Activated CD4-positive, CD25-positive, alpha-beta regulatory T cell treated with anti-CD3 and anti-CD28 coated beads, Interleukin-2, amount 50 U/mL, for 16 hours (primary cell): ENCODE measurements at regions not wholly inside any gene's neighbourhood (a gene's known extent, or its start where the extent isn't known, plus 50 kb on each side); places are given as distances from the start of the nearest gene placed in this dataset.

Source experiments
- DNase-seq: peaks from one replicate; pipeline ENCODE4 v3.0.0-alpha.2; 2020; ENCODE audit warnings: low read depth, low spot score

DNA sequence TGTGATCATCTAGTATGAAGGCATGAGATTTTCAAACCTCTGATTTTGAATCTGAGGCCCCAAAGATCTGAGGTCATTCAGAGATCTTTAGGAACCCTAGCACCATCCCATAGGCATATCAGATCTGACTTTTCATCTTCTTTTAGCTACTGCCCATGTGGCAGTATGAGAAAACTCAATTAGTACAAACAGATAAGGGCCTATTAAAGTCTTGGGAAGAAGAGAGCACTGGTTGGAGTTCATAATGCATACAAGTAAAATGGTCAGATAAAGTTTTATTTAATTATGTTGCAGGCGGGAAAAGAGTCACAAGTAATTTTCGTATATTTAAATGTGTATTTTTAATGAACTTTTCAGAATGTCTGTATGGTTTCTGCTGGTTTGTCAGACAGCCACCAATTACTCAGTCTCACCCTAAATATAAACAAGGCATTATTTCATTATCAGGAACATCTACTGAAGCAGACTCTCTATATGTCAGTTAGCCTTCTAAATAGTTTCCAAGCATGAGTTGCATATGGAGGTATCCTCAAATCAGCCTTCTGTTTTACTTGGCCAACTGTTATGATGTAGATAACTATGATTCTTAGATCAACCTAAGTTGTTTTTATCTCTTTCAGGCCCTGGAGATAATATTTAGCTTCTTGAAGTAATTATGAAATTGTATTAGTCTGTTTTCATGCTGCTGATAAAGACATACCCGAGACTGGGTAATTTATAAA lies 340.3 kb upstream of the TBC1D5 start:
- DNase-seq = no peak

DNA sequence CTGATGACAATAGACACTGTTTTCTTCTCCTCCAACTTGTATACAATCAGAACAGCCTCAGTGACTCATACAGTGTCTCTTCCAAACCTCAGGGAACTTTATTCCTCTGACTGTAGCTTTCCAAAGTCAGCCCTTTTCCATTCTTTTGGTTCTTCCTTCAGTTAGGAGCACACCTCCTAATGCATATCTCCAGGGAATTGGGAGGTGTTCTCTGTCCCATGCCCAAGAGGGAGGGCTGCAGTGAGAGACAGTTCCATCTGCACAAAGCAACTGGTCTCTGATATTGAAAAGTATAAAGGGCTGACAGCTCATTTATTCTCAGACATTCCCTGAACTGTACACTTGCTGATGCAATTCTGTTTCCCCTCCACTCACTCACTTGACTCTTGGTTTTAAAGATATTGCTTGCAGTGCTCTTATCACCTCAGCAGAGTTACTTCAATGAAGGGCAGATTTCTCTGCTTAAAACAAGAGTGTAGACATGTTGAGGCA lies 337.8 kb upstream of the TBC1D5 start:
- DNase-seq = no peak

GRCh38 chr3:18079739-18080138 lies 337.3 kb upstream of the TBC1D5 start:
- DNase-seq = no peak

- DNase-seq = no peak
These were observed 336.6 kb upstream of the TBC1D5 start for GRCh38 chr3:18079062-18079461.

GRCh38 chr3:18077128-18077840 lies 334.9 kb upstream of the TBC1D5 start:
- no peak for DNase-seq

DNA sequence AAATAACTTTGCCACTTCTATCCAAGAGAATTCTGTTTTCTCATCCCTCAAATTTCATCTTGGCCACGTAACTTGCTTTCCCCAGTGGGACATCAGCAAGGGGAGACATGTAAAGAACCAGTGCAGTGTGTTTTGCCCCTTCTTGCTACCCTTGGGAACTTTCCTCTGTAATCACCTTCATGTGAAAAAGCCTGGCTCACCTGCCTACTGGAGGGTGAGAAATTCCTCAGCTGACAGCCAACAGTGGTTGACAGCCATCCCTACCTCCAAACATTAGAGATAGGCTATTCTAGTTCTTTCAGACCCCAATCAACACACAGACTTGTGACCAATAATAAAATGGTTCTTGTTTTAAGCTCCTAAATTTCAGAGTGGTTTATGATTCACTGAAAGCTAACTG lies 333.9 kb upstream of the TBC1D5 start:
- no peak for DNase-seq

- DNase-seq = no peak
These were observed 333.4 kb upstream of the TBC1D5 start for GRCh38 chr3:18075799-18076198.

DNA sequence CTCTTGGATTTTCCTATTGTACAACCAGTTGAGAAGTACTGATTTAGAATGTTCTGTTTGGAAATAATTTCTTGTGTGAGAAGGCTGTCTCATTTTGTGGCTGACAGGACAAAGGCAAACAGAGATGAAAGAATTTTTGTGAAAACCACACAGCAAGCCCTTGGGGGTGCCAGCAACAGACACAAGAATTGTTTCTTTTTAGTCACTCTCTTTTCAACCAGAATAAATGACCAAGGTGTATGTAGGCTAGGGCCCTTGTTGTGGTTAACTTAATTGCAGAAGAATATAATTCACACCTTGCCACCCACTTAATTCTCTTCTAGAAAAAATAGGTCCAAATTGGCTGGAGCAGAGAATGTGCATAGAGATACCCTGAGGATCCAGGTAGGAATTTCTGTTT lies 329.4 kb upstream of the TBC1D5 start:
- DNase-seq = no peak

DNA sequence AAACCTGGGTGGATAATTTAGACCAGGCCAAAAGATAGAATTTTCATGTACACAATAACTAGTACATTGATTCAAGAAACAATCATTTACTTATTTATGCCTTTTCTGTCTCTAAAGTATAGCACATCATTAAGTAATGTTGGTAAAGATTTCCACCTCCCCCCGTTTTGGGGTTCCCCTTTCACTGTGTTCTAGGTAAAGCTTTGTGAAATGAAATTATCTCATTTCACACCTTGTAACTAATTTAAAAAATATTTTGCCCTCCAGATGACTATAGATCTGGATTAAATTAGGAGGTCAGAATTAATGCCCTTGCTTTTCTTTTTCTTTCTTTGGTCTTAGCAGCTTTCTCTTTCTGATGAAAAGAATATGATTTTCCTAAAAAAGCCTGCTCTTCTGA lies 328.5 kb upstream of the TBC1D5 start:
- no peak for DNase-seq

GRCh38 chr3:18070231-18070630 lies 327.8 kb upstream of the TBC1D5 start:
- no peak for DNase-seq

DNA sequence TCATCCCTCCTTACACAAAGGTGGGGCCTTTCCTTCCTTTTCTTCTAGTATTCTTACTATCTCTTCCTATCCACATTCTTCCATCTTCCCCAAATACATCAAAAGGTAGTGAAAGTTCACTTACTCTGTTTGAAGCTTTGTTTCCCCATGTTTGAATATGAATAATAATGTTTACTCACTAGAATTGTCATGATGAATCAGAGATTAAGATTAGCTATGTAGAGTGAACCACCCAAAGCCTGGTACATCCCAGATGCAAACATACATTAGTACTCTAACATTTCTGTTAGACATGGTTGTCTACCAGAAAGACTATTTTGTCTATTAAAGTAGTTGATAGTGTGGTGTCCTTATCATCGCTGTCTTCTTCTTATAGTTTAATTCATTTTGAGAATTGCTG lies 327.1 kb upstream of the TBC1D5 start:
- no peak for DNase-seq

GRCh38 chr3:18066899-18067582 lies 324.6 kb upstream of the TBC1D5 start:
- DNase-seq = no peak

DNA sequence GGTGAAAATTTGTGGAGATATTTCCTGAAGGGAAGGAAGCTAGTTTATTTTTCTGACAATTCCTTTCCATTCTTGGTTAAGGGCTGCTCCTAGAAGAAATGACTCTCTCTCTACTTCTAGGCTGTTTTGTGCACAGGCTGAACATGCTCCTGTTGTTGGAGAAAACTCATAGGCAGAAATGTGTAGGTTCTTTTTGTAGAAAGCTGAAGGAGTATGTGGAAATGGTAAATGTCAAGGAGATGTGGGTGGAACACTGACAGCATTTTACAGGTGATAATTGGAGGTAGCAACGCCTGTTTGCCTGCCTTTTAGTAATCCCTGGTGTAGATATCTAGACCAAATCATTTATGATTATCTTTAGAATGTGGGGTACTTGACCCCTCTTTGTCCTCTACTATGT lies 322.2 kb upstream of the TBC1D5 start:
- DNase-seq = no peak

- DNase-seq = no peak
These were observed 320.2 kb upstream of the TBC1D5 start for GRCh38 chr3:18062657-18063025.

DNA sequence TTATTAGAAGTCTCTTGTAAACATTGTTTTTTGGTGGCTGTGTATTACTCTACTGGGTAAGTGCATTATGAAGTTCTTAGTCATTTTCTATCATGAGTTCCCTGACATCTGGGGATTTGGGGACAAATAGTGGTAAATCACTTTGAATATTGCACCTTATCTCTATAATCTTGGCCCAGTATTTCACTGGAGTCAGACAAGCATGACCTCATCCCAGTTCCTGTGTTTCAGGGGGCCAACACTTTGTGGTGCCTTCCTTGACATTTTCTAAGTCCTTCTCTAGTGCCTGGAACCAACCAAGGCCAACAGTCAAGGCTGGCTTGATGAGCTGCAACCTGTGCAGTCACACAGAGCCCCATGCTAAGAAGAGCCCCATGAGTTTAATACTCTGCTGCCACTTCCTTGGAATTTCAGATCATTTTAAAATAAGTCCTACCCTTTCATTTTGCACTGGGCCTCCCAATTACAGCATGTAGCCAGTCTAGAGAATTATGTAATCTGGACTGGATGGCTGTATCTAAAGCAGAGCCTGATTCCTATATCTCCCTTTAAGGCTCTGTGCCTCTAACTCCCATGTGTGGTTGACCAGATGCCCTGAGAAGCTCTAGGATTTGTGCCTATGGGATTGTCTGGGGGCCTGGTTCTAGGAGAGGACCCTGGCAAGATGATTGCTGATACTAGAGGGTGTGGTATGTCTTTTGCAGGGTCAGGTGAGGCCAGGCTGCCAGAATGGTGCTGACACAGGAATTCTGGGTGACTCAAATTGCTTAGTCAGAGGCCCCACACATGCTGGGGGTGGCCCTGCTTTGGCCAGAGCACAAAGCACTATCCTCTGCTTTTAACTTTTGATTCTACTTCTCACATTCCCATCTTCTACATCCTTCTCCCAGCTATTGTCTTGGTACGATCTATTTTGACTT lies 319.6 kb upstream of the TBC1D5 start:
- DNase-seq = no peak

DNA sequence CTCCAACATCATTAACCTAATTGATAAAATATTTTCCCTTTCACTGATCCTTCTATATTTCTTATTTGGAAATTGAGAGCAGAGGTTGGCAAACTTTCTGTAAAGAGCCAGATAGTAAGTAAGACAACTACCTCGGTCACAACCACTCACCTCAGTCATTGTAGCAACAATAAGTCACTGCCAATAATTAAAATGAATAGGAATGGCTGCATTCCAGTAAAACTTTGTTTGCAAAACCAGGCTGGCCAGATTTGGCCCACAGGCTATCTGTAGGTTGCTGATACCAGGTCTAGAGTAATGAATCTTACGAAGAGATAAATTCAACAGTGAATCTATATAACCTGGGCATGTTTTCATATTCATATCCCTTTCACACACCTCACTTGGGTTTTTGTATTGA lies 316.2 kb upstream of the TBC1D5 start:
- DNase-seq = no peak

DNA sequence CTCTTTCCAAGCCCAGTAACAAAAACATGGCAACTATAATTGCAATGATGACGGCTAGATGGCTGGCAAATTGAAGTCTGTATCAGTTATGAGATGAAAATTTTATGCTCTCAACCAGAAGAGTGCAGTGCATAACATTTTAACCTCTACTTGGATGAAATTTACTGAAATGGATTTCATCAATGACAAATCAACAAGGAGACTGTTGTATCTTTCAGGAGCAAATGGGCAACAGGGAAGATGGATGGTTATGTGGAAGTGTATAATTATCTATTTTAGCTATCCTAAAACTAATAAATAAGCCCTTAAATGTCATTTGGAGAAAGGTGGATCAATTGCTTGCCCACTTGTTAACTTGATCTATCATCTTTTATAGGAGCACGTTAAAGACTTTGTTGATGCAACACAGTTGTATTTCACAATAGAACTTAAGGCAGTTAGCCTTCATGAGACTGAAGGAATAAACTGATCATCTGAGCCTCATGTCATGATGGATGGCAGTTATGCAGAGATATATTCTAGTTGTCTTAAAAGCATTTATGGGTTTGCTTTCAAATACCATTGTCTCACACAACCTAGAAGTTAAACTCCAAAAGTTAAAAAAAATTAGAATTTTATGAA lies 315.1 kb upstream of the TBC1D5 start:
- DNase-seq = no peak

GRCh38 chr3:18054625-18055024 lies 312.2 kb upstream of the TBC1D5 start:
- no peak for DNase-seq

GRCh38 chr3:18051306-18051705 lies 308.9 kb upstream of the TBC1D5 start:
- DNase-seq = no peak

GRCh38 chr3:18049096-18049495 lies 306.7 kb upstream of the TBC1D5 start:
- no peak for DNase-seq

DNA sequence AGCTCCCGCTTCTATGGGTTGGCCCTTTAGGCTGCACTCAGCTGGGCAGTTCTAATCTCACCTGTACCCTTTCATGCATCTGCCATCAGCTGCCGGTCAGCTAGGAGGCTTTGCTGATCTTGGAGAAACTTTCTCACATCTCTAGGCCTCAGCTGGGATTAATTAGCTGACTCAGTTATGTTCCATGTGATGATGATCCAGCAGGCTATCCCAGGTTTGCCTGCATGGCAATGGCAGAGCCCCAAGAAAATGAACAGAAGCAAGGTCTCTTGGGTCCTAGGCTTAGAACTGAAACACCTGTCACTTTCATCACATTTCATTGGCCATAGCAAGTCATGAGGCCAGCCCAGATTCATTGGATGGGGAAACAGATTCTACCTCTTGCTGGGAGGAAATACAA lies 304.6 kb upstream of the TBC1D5 start:
- no peak for DNase-seq
